Uterus (tissue), 2 donors: ENCODE measurements at regions not wholly inside any gene's neighbourhood (a gene's known extent, or its start where the extent isn't known, plus 50 kb on each side); places are given as distances from the start of the nearest gene placed in this dataset.

ENCODE experiments used
- POLR2A ChIP-seq, 2 donors: fragments of 450-650 bp; IDR thresholded peaks; one replicate each; pipeline ENCODE4 v1.6.1; 2016; ENCODE audit warnings: antibody characterized with exemption in 2 of 2, mild to moderate bottlenecking in 1 of 2, moderate library complexity in 1 of 2
- TF ChIP-seq, protein P1 (sequence below), 4 experiments: fragments of 200-600 bp in 2 of 4; fragments of 450-650 bp in 2 of 4; sonication (generic) in 2 of 4; IDR thresholded peaks; one replicate each; pipeline ENCODE4 v1.5.1; 2016 to 2019; ENCODE audit warnings: antibody characterized with exemption in 4 of 4, mild to moderate bottlenecking in 2 of 4, moderate library complexity in 1 of 4

- TF ChIP-seq, protein P1, sequence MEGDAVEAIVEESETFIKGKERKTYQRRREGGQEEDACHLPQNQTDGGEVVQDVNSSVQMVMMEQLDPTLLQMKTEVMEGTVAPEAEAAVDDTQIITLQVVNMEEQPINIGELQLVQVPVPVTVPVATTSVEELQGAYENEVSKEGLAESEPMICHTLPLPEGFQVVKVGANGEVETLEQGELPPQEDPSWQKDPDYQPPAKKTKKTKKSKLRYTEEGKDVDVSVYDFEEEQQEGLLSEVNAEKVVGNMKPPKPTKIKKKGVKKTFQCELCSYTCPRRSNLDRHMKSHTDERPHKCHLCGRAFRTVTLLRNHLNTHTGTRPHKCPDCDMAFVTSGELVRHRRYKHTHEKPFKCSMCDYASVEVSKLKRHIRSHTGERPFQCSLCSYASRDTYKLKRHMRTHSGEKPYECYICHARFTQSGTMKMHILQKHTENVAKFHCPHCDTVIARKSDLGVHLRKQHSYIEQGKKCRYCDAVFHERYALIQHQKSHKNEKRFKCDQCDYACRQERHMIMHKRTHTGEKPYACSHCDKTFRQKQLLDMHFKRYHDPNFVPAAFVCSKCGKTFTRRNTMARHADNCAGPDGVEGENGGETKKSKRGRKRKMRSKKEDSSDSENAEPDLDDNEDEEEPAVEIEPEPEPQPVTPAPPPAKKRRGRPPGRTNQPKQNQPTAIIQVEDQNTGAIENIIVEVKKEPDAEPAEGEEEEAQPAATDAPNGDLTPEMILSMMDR (IDR thresholded peaks at IDR 0.05), result no peak
- TF ChIP-seq POLR2A (IDR thresholded peaks at IDR 0.05), result no peak
Measured at GRCh38 chr6:1066449-1067090, 245.3 kb upstream of the FOXQ1 start.
